ENCODE measurements at regions not wholly inside any gene's neighbourhood (a gene's known extent, or its start where the extent isn't known, plus 50 kb on each side); places are given as distances from the start of the nearest gene placed in this dataset.
"Not testable (repeated sequence)": the region's sequence is repeated elsewhere in the genome, so short reads cannot be mapped to it uniquely, and the experiment has no call there.

- intact Hi-C loops (cut with DNase I), result no loop called here
- no peak for DNase-seq
Observed at GRCh38 chrX:25156323-25156722, 140.6 kb upstream of the ARX start.

GRCh38 chrX:25154168-25154567 is 138.4 kb upstream of the ARX start:
- intact Hi-C loops (cut with DNase I), result no loop called here

GRCh38 chrX:25151749-25152148 is 136.0 kb upstream of the ARX start:
- no peak for DNase-seq
- intact Hi-C loops (cut with DNase I), result no loop called here

More at GRCh38 chrX:25154168-25154567, 138.4 kb upstream of the ARX start:
- DNase-seq, result no peak

GRCh38 chrX:25144043-25144940 is 128.5 kb upstream of the ARX start:
- peak; percentile 33 to 86 (median 67) for DNase-seq
- intact Hi-C loops (cut with DNase I), result loop anchor here (10.0 kb wide), 1 partner anchor 309 kb away; no protein-coding TSS in a partner anchor

GRCh38 chrX:25143596-25143995 is 127.8 kb upstream of the ARX start:
- intact Hi-C loops (cut with DNase I), result loop anchor here (10.0 kb wide), 1 partner anchor 309 kb away; no protein-coding TSS in a partner anchor

GRCh38 chrX:25141684-25142083 is 125.9 kb upstream of the ARX start:
- no peak for DNase-seq
- intact Hi-C loops (cut with DNase I), result loop anchor here (10.0 kb wide), 1 partner anchor 307 kb away; no protein-coding TSS in a partner anchor

More at GRCh38 chrX:25143596-25143995, 127.8 kb upstream of the ARX start:
- peak in 1 of 42 donors; percentile 1 for DNase-seq

GRCh38 chrX:25131055-25131454 is 115.3 kb upstream of the ARX start:
- intact Hi-C loops (cut with DNase I), result no loop called here
- DNase-seq, result no peak

- intact Hi-C loops (cut with DNase I), result no loop called here
Observed at GRCh38 chrX:25130619-25131018, 114.9 kb upstream of the ARX start.

GRCh38 chrX:25125483-25125882 is 109.7 kb upstream of the ARX start:
- no peak for DNase-seq
- intact Hi-C loops (cut with DNase I), result no loop called here

More at GRCh38 chrX:25130619-25131018, 114.9 kb upstream of the ARX start:
- no peak for DNase-seq

- intact Hi-C loops (cut with DNase I), result no loop called here
- no peak for DNase-seq
Observed at GRCh38 chrX:25124391-25124790, 108.6 kb upstream of the ARX start.

- intact Hi-C loops (cut with DNase I), result no loop called here
- no peak for DNase-seq
Observed at GRCh38 chrX:25112156-25112555, 96.4 kb upstream of the ARX start.

GRCh38 chrX:25108481-25108880 is 92.7 kb upstream of the ARX start:
- intact Hi-C loops (cut with DNase I), result no loop called here
- DNase-seq, result no peak

GRCh38 chrX:25105221-25105620 is 89.5 kb upstream of the ARX start:
- no peak for DNase-seq
- intact Hi-C loops (cut with DNase I), result no loop called here

- DNase-seq, result no peak
- intact Hi-C loops (cut with DNase I), result no loop called here
Observed at GRCh38 chrX:25096522-25097045, 80.8 kb upstream of the ARX start.

GRCh38 chrX:25091152-25091551 is 75.4 kb upstream of the ARX start:
- DNase-seq; intact Hi-C loops (cut with DNase I): not testable (repeated sequence)

GRCh38 chrX:25084446-25084845 is 68.7 kb upstream of the ARX start:
- intact Hi-C loops (cut with DNase I), result no loop called here
- no peak for DNase-seq

- DNase-seq, result peak in 39 of 42 donors; percentile 8 to 75 (median 43)
- intact Hi-C loops (cut with DNase I), result no loop called here
Observed at GRCh38 chrX:25083661-25084060, 67.9 kb upstream of the ARX start.

GRCh38 chrX:25079020-25079419 is 63.3 kb upstream of the ARX start:
- intact Hi-C loops (cut with DNase I), result no loop called here
- no peak for DNase-seq

- no peak for DNase-seq
- intact Hi-C loops (cut with DNase I), result no loop called here
Observed at GRCh38 chrX:25076941-25077500, 61.3 kb upstream of the ARX start.

- intact Hi-C loops (cut with DNase I), result no loop called here
- DNase-seq, result no peak
Observed at GRCh38 chrX:25072247-25072646, 56.5 kb upstream of the ARX start.
